Islet precursor cell (in vitro differentiated cells): ENCODE measurements at regions not wholly inside any gene's neighbourhood (a gene's known extent, or its start where the extent isn't known, plus 50 kb on each side); places are given as distances from the start of the nearest gene placed in this dataset.
"Not testable (repeated sequence)": the region's sequence is repeated elsewhere in the genome, so short reads cannot be mapped to it uniquely, and the experiment has no call there.

ENCODE experiments used
- DNase-seq: peaks from one replicate; pipeline ENCODE4 v3.0.0-alpha.2; 2018

GRCh38 chr12:71385155-71385554 is 54.4 kb upstream of the LGR5 start:
- no peak for DNase-seq

GRCh38 chr12:71376711-71377355 is 62.8 kb upstream of the LGR5 start:
- not testable (repeated sequence) for DNase-seq

GRCh38 chr12:71371122-71371521 is 68.5 kb upstream of the LGR5 start:
- no peak for DNase-seq

GRCh38 chr12:71360013-71360412 is 79.6 kb upstream of the LGR5 start:
- no peak for DNase-seq

- no peak for DNase-seq
These were observed 83.0 kb upstream of the LGR5 start for GRCh38 chr12:71356569-71356968.

GRCh38 chr12:71354871-71355270 is 84.7 kb upstream of the LGR5 start:
- DNase-seq = no peak

GRCh38 chr12:71353607-71354006 is 86.0 kb upstream of the LGR5 start:
- no peak for DNase-seq

- DNase-seq = no peak
These were observed 89.6 kb upstream of the LGR5 start for GRCh38 chr12:71349950-71350349.

- DNase-seq = no peak
These were observed 100.7 kb upstream of the LGR5 start for GRCh38 chr12:71338933-71339332.

GRCh38 chr12:71335963-71336257 is 103.7 kb upstream of the LGR5 start:
- DNase-seq = no peak

- DNase-seq = no peak
These were observed 104.2 kb upstream of the LGR5 start for GRCh38 chr12:71335151-71335962.

- DNase-seq = no peak
These were observed 106.2 kb upstream of the LGR5 start for GRCh38 chr12:71333418-71333817.

- DNase-seq = no peak
These were observed 109.6 kb upstream of the LGR5 start for GRCh38 chr12:71329956-71330355.

GRCh38 chr12:71321531-71321930 is 118.1 kb upstream of the LGR5 start:
- DNase-seq = no peak

- DNase-seq = no peak
These were observed 118.5 kb upstream of the LGR5 start for GRCh38 chr12:71321130-71321529.

- DNase-seq = no peak
These were observed 124.1 kb upstream of the LGR5 start for GRCh38 chr12:71315328-71315985.

- peak; percentile 70 for DNase-seq
These were observed 126.7 kb upstream of the LGR5 start for GRCh38 chr12:71312768-71313403.

- not testable (repeated sequence) for DNase-seq
These were observed 128.0 kb upstream of the LGR5 start for GRCh38 chr12:71311611-71312010.

GRCh38 chr12:71306808-71307207 is 132.8 kb upstream of the LGR5 start:
- DNase-seq = no peak

- no peak for DNase-seq
These were observed 135.3 kb upstream of the LGR5 start for GRCh38 chr12:71304306-71304705.

GRCh38 chr12:71303199-71303598 is 136.4 kb upstream of the LGR5 start:
- no peak for DNase-seq

- DNase-seq = no peak
These were observed 138.6 kb upstream of the LGR5 start for GRCh38 chr12:71300772-71301675.
